ENCODE measurements at regions not wholly inside any gene's neighbourhood (a gene's known extent, or its start where the extent isn't known, plus 50 kb on each side); places are given as distances from the start of the nearest gene placed in this dataset.
"Not testable (repeated sequence)": the region's sequence is repeated elsewhere in the genome, so short reads cannot be mapped to it uniquely, and the experiment has no call there.

GRCh38 chr6:40671694-40672050, 84.5 kb upstream of the LRFN2 start:
- DNase-seq: no peak

- no peak for DNase-seq
Measured at GRCh38 chr6:40671001-40671693, 84.0 kb upstream of the LRFN2 start.

- no peak for DNase-seq
Measured at GRCh38 chr6:40669343-40669742, 82.2 kb upstream of the LRFN2 start.

- DNase-seq: no peak
Measured at GRCh38 chr6:40668203-40668602, 81.0 kb upstream of the LRFN2 start.

- DNase-seq: no peak
Measured at GRCh38 chr6:40666530-40666929, 79.4 kb upstream of the LRFN2 start.

- no peak for DNase-seq
Measured at GRCh38 chr6:40661726-40662125, 74.6 kb upstream of the LRFN2 start.

GRCh38 chr6:40656772-40657171, 69.6 kb upstream of the LRFN2 start:
- DNase-seq: not testable (repeated sequence)

- DNase-seq: no peak
Measured at GRCh38 chr6:40654828-40655227, 67.7 kb upstream of the LRFN2 start.

GRCh38 chr6:40645043-40645442, 57.9 kb upstream of the LRFN2 start:
- DNase-seq: no peak

- DNase-seq: no peak
Measured at GRCh38 chr6:40642837-40643236, 55.7 kb upstream of the LRFN2 start.

- DNase-seq: no peak
Measured at GRCh38 chr6:40642190-40642589, 55.0 kb upstream of the LRFN2 start.

GRCh38 chr6:40640599-40641227, 53.5 kb upstream of the LRFN2 start:
- DNase-seq: no peak
